ENCODE measurements at regions not wholly inside any gene's neighbourhood (a gene's known extent, or its start where the extent isn't known, plus 50 kb on each side); places are given as distances from the start of the nearest gene placed in this dataset.
"Not testable (repeated sequence)": the region's sequence is repeated elsewhere in the genome, so short reads cannot be mapped to it uniquely, and the experiment has no call there.

- POLR2A ChIA-PET, CTCF ChIA-PET: not testable (repeated sequence)
Measured at GRCh38 chr17:5930555-5930954, 139.6 kb upstream of the WSCD1 start.

GRCh38 chr17:5931616-5932015 is 138.6 kb upstream of the WSCD1 start:
- POLR2A ChIA-PET: no interaction called here
- CTCF ChIA-PET: no interaction called here

GRCh38 chr17:5933430-5933829 is 136.7 kb upstream of the WSCD1 start:
- CTCF ChIA-PET: no interaction called here

GRCh38 chr17:5941258-5941657 is 128.9 kb upstream of the WSCD1 start:
- ChIA-PET CTCF (no interaction called here), POLR2A (no interaction called here)

More at GRCh38 chr17:5933430-5933829, 136.7 kb upstream of the WSCD1 start:
- POLR2A ChIA-PET: no interaction called here

GRCh38 chr17:5942687-5943086 is 127.5 kb upstream of the WSCD1 start:
- ChIA-PET POLR2A (no interaction called here), CTCF (no interaction called here)

GRCh38 chr17:5943232-5943631 is 126.9 kb upstream of the WSCD1 start:
- ChIA-PET CTCF (no interaction called here), POLR2A (no interaction called here)

- POLR2A ChIA-PET: no interaction called here
- CTCF ChIA-PET: no interaction called here
Measured at GRCh38 chr17:5943982-5944381, 126.2 kb upstream of the WSCD1 start.

GRCh38 chr17:5947701-5948180 is 122.4 kb upstream of the WSCD1 start:
- ChIA-PET CTCF (no interaction called here), POLR2A (no interaction called here)

- POLR2A ChIA-PET: no interaction called here
- CTCF ChIA-PET: no interaction called here
Measured at GRCh38 chr17:5948811-5949210, 121.4 kb upstream of the WSCD1 start.

- ChIA-PET POLR2A (no interaction called here), CTCF (no interaction called here)
Measured at GRCh38 chr17:5950878-5951277, 119.3 kb upstream of the WSCD1 start.

GRCh38 chr17:5951912-5952311 is 118.3 kb upstream of the WSCD1 start:
- ChIA-PET CTCF (no interaction called here), POLR2A (no interaction called here)

- CTCF ChIA-PET: no interaction called here
- POLR2A ChIA-PET: no interaction called here
Measured at GRCh38 chr17:5952518-5952917, 117.7 kb upstream of the WSCD1 start.

- POLR2A ChIA-PET: no interaction called here
- CTCF ChIA-PET: interaction anchor here (0.6 kb wide), 1 partner anchor 24 kb away, joined by 3 read pairs; no protein-coding TSS in a partner anchor
Measured at GRCh38 chr17:5955764-5956163, 114.4 kb upstream of the WSCD1 start.

- ChIA-PET CTCF (no interaction called here), POLR2A (no interaction called here)
Measured at GRCh38 chr17:5958850-5959249, 111.3 kb upstream of the WSCD1 start.

- CTCF ChIA-PET: interaction anchor here (0.6 kb wide), 1 partner anchor 648 kb away, joined by 3 read pairs; no protein-coding TSS in a partner anchor
- POLR2A ChIA-PET: no interaction called here
Measured at GRCh38 chr17:5962371-5962770, 107.8 kb upstream of the WSCD1 start.

GRCh38 chr17:5971969-5972368 is 98.2 kb upstream of the WSCD1 start:
- CTCF ChIA-PET: no interaction called here

GRCh38 chr17:5973410-5973809 is 96.8 kb upstream of the WSCD1 start:
- ChIA-PET CTCF (no interaction called here), POLR2A (no interaction called here)

More at GRCh38 chr17:5971969-5972368, 98.2 kb upstream of the WSCD1 start:
- POLR2A ChIA-PET: no interaction called here

GRCh38 chr17:5975661-5976060 is 94.5 kb upstream of the WSCD1 start:
- POLR2A ChIA-PET: interaction anchor here (0.7 kb wide), 1 partner anchor 9 kb away, joined by 3 read pairs; no protein-coding TSS in a partner anchor
- CTCF ChIA-PET: no interaction called here

GRCh38 chr17:5976251-5976650 is 93.9 kb upstream of the WSCD1 start:
- CTCF ChIA-PET: no interaction called here
- POLR2A ChIA-PET: interaction anchor here (0.7 kb wide), 1 partner anchor 8 kb away, joined by 3 read pairs; no protein-coding TSS in a partner anchor

GRCh38 chr17:5978496-5978895 is 91.7 kb upstream of the WSCD1 start:
- ChIA-PET CTCF (no interaction called here), POLR2A (no interaction called here)

- ChIA-PET CTCF (no interaction called here), POLR2A (no interaction called here)
Measured at GRCh38 chr17:5980941-5981340, 89.2 kb upstream of the WSCD1 start.

GRCh38 chr17:5986644-5987043 is 83.5 kb upstream of the WSCD1 start:
- POLR2A ChIA-PET: no interaction called here
- CTCF ChIA-PET: interaction anchor here (0.6 kb wide), 1 partner anchor 776 kb away, joined by 3 read pairs; no protein-coding TSS in a partner anchor

- POLR2A ChIA-PET: no interaction called here
- CTCF ChIA-PET: interaction anchor here (0.7 kb wide), 1 partner anchor 297 kb away, joined by 4 read pairs; no protein-coding TSS in a partner anchor
Measured at GRCh38 chr17:6000426-6000825, 69.8 kb upstream of the WSCD1 start.
